ENCODE measurements at regions not wholly inside any gene's neighbourhood (a gene's known extent, or its start where the extent isn't known, plus 50 kb on each side); places are given as distances from the start of the nearest gene placed in this dataset.

GRCh38 chr13:100890645-100891044 is 216.1 kb upstream of the TMTC4 start:
- TF ChIP-seq, protein P1, sequence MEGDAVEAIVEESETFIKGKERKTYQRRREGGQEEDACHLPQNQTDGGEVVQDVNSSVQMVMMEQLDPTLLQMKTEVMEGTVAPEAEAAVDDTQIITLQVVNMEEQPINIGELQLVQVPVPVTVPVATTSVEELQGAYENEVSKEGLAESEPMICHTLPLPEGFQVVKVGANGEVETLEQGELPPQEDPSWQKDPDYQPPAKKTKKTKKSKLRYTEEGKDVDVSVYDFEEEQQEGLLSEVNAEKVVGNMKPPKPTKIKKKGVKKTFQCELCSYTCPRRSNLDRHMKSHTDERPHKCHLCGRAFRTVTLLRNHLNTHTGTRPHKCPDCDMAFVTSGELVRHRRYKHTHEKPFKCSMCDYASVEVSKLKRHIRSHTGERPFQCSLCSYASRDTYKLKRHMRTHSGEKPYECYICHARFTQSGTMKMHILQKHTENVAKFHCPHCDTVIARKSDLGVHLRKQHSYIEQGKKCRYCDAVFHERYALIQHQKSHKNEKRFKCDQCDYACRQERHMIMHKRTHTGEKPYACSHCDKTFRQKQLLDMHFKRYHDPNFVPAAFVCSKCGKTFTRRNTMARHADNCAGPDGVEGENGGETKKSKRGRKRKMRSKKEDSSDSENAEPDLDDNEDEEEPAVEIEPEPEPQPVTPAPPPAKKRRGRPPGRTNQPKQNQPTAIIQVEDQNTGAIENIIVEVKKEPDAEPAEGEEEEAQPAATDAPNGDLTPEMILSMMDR (IDR thresholded peaks at IDR 0.05; ENCODE audit: insufficient read depth, low read length) = no peak
- TF ChIP-seq SPI1 (IDR thresholded peaks at IDR 0.05; ENCODE audit: borderline replicate concordance, low read depth) = no peak
- TF ChIP-seq POLR2AphosphoS5 (IDR thresholded peaks at IDR 0.05; ENCODE audit: low read depth) = no peak
- no peak for TF ChIP-seq GABPA (IDR thresholded peaks at IDR 0.05; ENCODE audit: low read depth)
- no peak for TF ChIP-seq REST (IDR thresholded peaks at IDR 0.05; ENCODE audit: insufficient replicate concordance, low read depth)
- DNase-seq (ENCODE audit: low read depth in 1 of 2, low spot score in 1 of 2) = no peak
- Histone ChIP-seq H3K27ac (replicated peaks) (no peak overlapping the region), H3K27me3 (ENCODE audit: insufficient read depth, poor library complexity, severe bottlenecking) (no peaks in the 10 kb centered on the region), H3K4me3 (replicated peaks; ENCODE audit: insufficient read depth, low read length) (no peak overlapping the region)

GRCh38 chr13:100887729-100888151 is 213.1 kb upstream of the TMTC4 start:
- Histone ChIP-seq H3K4me3 (replicated peaks; ENCODE audit: insufficient read depth, low read length) (no peak overlapping the region), H3K27me3 (ENCODE audit: insufficient read depth, poor library complexity, severe bottlenecking) (no peaks in the 10 kb centered on the region), H3K27ac (replicated peaks) (no peak overlapping the region)
- no peak for DNase-seq (ENCODE audit: low read depth in 1 of 2, low spot score in 1 of 2)
- TF ChIP-seq, protein P1 (IDR thresholded peaks at IDR 0.05; ENCODE audit: insufficient read depth, low read length) = no peak
- TF ChIP-seq POLR2AphosphoS5 (IDR thresholded peaks at IDR 0.05; ENCODE audit: low read depth) (no peak), GABPA (IDR thresholded peaks at IDR 0.05; ENCODE audit: low read depth) (no peak), SPI1 (IDR thresholded peaks at IDR 0.05; ENCODE audit: borderline replicate concordance, low read depth) (no peak), REST (IDR thresholded peaks at IDR 0.05; ENCODE audit: insufficient replicate concordance, low read depth) (no peak)

DNA sequence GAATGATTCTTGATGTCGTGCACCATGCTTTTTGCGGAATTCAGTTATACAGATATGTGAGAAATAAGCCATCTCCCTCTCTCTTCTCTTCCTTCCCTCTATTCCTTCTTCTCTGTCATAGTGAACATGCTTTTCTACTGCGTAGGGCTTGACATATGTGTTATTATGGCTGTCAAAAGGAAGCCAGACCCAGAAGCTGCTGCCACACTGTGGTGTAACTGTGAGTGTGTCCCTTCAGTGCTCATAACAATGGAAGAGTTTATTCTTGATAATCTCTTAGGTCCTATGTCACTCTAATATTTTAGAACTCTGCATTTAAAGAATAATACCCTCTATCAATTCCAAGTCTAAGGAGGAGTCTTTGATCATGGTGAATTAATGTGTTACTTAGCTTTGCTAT is 208.9 kb upstream of the TMTC4 start:
- Histone ChIP-seq H3K4me3 (replicated peaks; ENCODE audit: insufficient read depth, low read length) (no peak overlapping the region), H3K27me3 (ENCODE audit: insufficient read depth, poor library complexity, severe bottlenecking) (no peaks in the 10 kb centered on the region), H3K27ac (replicated peaks) (no peak overlapping the region)
- no peak for DNase-seq (ENCODE audit: low read depth in 1 of 2, low spot score in 1 of 2)
- TF ChIP-seq, protein P1 (IDR thresholded peaks at IDR 0.05; ENCODE audit: insufficient read depth, low read length) = no peak
- TF ChIP-seq REST (IDR thresholded peaks at IDR 0.05; ENCODE audit: insufficient replicate concordance, low read depth) (no peak), POLR2AphosphoS5 (IDR thresholded peaks at IDR 0.05; ENCODE audit: low read depth) (no peak), GABPA (IDR thresholded peaks at IDR 0.05; ENCODE audit: low read depth) (no peak), SPI1 (IDR thresholded peaks at IDR 0.05; ENCODE audit: borderline replicate concordance, low read depth) (no peak)
